ENCODE measurements at regions not wholly inside any gene's neighbourhood (a gene's known extent, or its start where the extent isn't known, plus 50 kb on each side); places are given as distances from the start of the nearest gene placed in this dataset.
A peak's percentile ranks its signal among the peaks of the same experiment; 100 is the strongest.
"Not testable (repeated sequence)": the region's sequence is repeated elsewhere in the genome, so short reads cannot be mapped to it uniquely, and the experiment has no call there.

GRCh38 chr1:170789063-170789462 lies 125.1 kb downstream of the PRRX1 start:
- no peak for DNase-seq
- intact Hi-C loops (cut with DNase I) = no loop called here

GRCh38 chr1:170790175-170790574 lies 126.2 kb downstream of the PRRX1 start:
- peak in 3 of 42 donors; percentile 1 to 6 (median 5) for DNase-seq
- intact Hi-C loops (cut with DNase I) = no loop called here

GRCh38 chr1:170790651-170791071 lies 126.7 kb downstream of the PRRX1 start:
- intact Hi-C loops (cut with DNase I) = no loop called here
- no peak for DNase-seq

GRCh38 chr1:170791941-170792340 lies 128.0 kb downstream of the PRRX1 start:
- DNase-seq = no peak

GRCh38 chr1:170800265-170800664 lies 135.1 kb upstream of the MROH9 start:
- intact Hi-C loops (cut with DNase I) = no loop called here
- no peak for DNase-seq

More at GRCh38 chr1:170791941-170792340, 128.0 kb downstream of the PRRX1 start:
- intact Hi-C loops (cut with DNase I) = no loop called here

GRCh38 chr1:170800812-170801211 lies 134.5 kb upstream of the MROH9 start:
- intact Hi-C loops (cut with DNase I) = no loop called here

GRCh38 chr1:170803711-170804110 lies 131.6 kb upstream of the MROH9 start:
- intact Hi-C loops (cut with DNase I) = no loop called here
- no peak for DNase-seq

More at GRCh38 chr1:170800812-170801211, 134.5 kb upstream of the MROH9 start:
- no peak for DNase-seq

GRCh38 chr1:170804419-170804818 lies 130.9 kb upstream of the MROH9 start:
- intact Hi-C loops (cut with DNase I) = no loop called here
- no peak for DNase-seq

- no peak for DNase-seq
- intact Hi-C loops (cut with DNase I) = no loop called here
Measured at GRCh38 chr1:170804879-170805278, 130.5 kb upstream of the MROH9 start.

GRCh38 chr1:170806961-170807360 lies 128.4 kb upstream of the MROH9 start:
- DNase-seq = no peak
- intact Hi-C loops (cut with DNase I) = no loop called here

- no peak for DNase-seq
- intact Hi-C loops (cut with DNase I) = no loop called here
Measured at GRCh38 chr1:170807432-170807831, 127.9 kb upstream of the MROH9 start.

- intact Hi-C loops (cut with DNase I) = no loop called here
Measured at GRCh38 chr1:170808216-170808885, 127.0 kb upstream of the MROH9 start.

GRCh38 chr1:170811013-170811412 lies 124.3 kb upstream of the MROH9 start:
- DNase-seq; intact Hi-C loops (cut with DNase I): not testable (repeated sequence)

More at GRCh38 chr1:170808216-170808885, 127.0 kb upstream of the MROH9 start:
- DNase-seq = no peak

GRCh38 chr1:170819781-170820180 lies 115.6 kb upstream of the MROH9 start:
- intact Hi-C loops (cut with DNase I) = no loop called here
- DNase-seq = no peak

- DNase-seq = no peak
- intact Hi-C loops (cut with DNase I) = no loop called here
Measured at GRCh38 chr1:170823120-170823519, 112.2 kb upstream of the MROH9 start.

- no peak for DNase-seq
- intact Hi-C loops (cut with DNase I) = no loop called here
Measured at GRCh38 chr1:170831276-170831675, 104.1 kb upstream of the MROH9 start.

- intact Hi-C loops (cut with DNase I) = no loop called here
- no peak for DNase-seq
Measured at GRCh38 chr1:170836141-170836540, 99.2 kb upstream of the MROH9 start.

- DNase-seq = no peak
- intact Hi-C loops (cut with DNase I) = no loop called here
Measured at GRCh38 chr1:170840371-170840770, 95.0 kb upstream of the MROH9 start.

- intact Hi-C loops (cut with DNase I) = no loop called here
- no peak for DNase-seq
Measured at GRCh38 chr1:170853302-170853701, 82.0 kb upstream of the MROH9 start.

GRCh38 chr1:170853867-170854266 lies 81.5 kb upstream of the MROH9 start:
- intact Hi-C loops (cut with DNase I) = no loop called here
- DNase-seq = no peak

- DNase-seq = no peak
Measured at GRCh38 chr1:170854677-170855076, 80.7 kb upstream of the MROH9 start.

More at GRCh38 chr1:170854677-170855076, 80.7 kb upstream of the MROH9 start:
- intact Hi-C loops (cut with DNase I) = no loop called here
